GM12892 (cell line): ENCODE measurements at regions not wholly inside any gene's neighbourhood (a gene's known extent, or its start where the extent isn't known, plus 50 kb on each side); places are given as distances from the start of the nearest gene placed in this dataset.

Experiments
- DNase-seq: peaks from one replicate; pipeline ENCODE4 v3.0.0; 2011; ENCODE audit not compliant: insufficient read length
- FAIRE-seq: peaks from 2 replicates; lab custom pipeline; 2011; peaks lifted over from hg19 to GRCh38; lab: Jason Lieb, UNC
- POLR2A ChIP-seq: IDR thresholded peaks from 2 replicates; pipeline ENCODE4 v1.6.1; 2011; ENCODE audit warnings: low read depth, low read length, control low read depth
- POLR2AphosphoS5 ChIP-seq: IDR thresholded peaks from 2 replicates; pipeline ENCODE4 v1.6.1; 2011; ENCODE audit warnings: low read depth, low read length, control low read depth
- TAF1 ChIP-seq: IDR thresholded peaks from 2 replicates; pipeline ENCODE4 v1.6.1; 2011; ENCODE audit warnings: low read depth, mild to moderate bottlenecking, control low read depth, low read length, borderline replicate concordance

- FAIRE-seq, result no peak
- DNase-seq, result no peak
- TF ChIP-seq POLR2AphosphoS5 (no peak), TAF1 (no peak), POLR2A (no peak)
Observed at GRCh38 chr1:5340560-5341130, 651.6 kb downstream of the NPHP4 start.

GRCh38 chr1:5338466-5338865, 653.8 kb downstream of the NPHP4 start:
- DNase-seq (no peak), FAIRE-seq (no peak)
- TF ChIP-seq POLR2A (no peak), POLR2AphosphoS5 (no peak), TAF1 (no peak)

- no peak for FAIRE-seq
- no peak for DNase-seq
- no peak for TF ChIP-seq POLR2A
Observed at GRCh38 chr1:5333291-5333690, 658.9 kb downstream of the NPHP4 start.

- TF ChIP-seq TAF1 (no peak), POLR2A (no peak), POLR2AphosphoS5 (no peak)
- FAIRE-seq (no peak), DNase-seq (no peak)
Observed at GRCh38 chr1:5331101-5331500, 661.1 kb downstream of the NPHP4 start.

GRCh38 chr1:5329068-5329739, 663.0 kb downstream of the NPHP4 start:
- TF ChIP-seq TAF1, result no peak
- TF ChIP-seq POLR2AphosphoS5, result no peak
- no peak for TF ChIP-seq POLR2A
- DNase-seq (no peak), FAIRE-seq (no peak)

- DNase-seq (no peak), FAIRE-seq (no peak)
- TF ChIP-seq TAF1 (no peak), POLR2A (no peak), POLR2AphosphoS5 (no peak)
Observed at GRCh38 chr1:5324883-5325282, 667.3 kb downstream of the NPHP4 start.

- FAIRE-seq (no peak), DNase-seq (no peak)
- no peak for TF ChIP-seq TAF1
- no peak for TF ChIP-seq POLR2AphosphoS5
- TF ChIP-seq POLR2A, result no peak
Observed at GRCh38 chr1:5318143-5318816, 663.9 kb downstream of the AJAP1 start.

GRCh38 chr1:5317391-5317790, 663.0 kb downstream of the AJAP1 start:
- FAIRE-seq, result no peak
- DNase-seq, result no peak
- TF ChIP-seq TAF1 (no peak), POLR2AphosphoS5 (no peak)

- FAIRE-seq (no peak), DNase-seq (no peak)
- TF ChIP-seq POLR2AphosphoS5, result no peak
- TF ChIP-seq TAF1, result no peak
- TF ChIP-seq POLR2A, result no peak
Observed at GRCh38 chr1:5312862-5313261, 658.5 kb downstream of the AJAP1 start.

- DNase-seq (no peak), FAIRE-seq (no peak)
- no peak for TF ChIP-seq POLR2A
- TF ChIP-seq TAF1, result no peak
- TF ChIP-seq POLR2AphosphoS5, result no peak
Observed at GRCh38 chr1:5312293-5312674, 657.9 kb downstream of the AJAP1 start.

- no peak for FAIRE-seq
- TF ChIP-seq POLR2AphosphoS5 (no peak), TAF1 (no peak)
- DNase-seq, result no peak
Observed at GRCh38 chr1:5311634-5312292, 657.4 kb downstream of the AJAP1 start.

GRCh38 chr1:5311147-5311546, 656.7 kb downstream of the AJAP1 start:
- FAIRE-seq (no peak), DNase-seq (no peak)
- TF ChIP-seq POLR2AphosphoS5 (no peak), TAF1 (no peak), POLR2A (no peak)

- TF ChIP-seq POLR2A, result no peak
Observed at GRCh38 chr1:5308249-5308648, 653.8 kb downstream of the AJAP1 start.

More at GRCh38 chr1:5308249-5308648, 653.8 kb downstream of the AJAP1 start:
- FAIRE-seq (no peak), DNase-seq (no peak)
